H9 (cell line): ENCODE measurements at regions not wholly inside any gene's neighbourhood (a gene's known extent, or its start where the extent isn't known, plus 50 kb on each side); places are given as distances from the start of the nearest gene placed in this dataset.

Experiments
- DNase-seq: peaks from one replicate; pipeline ENCODE4 v3.0.0-alpha.2; 2017
- H2AFZ ChIP-seq: one replicate; pipeline ENCODE4 v1.6.1; 2013; ENCODE audit warnings: mild to moderate bottlenecking, low read length, control low read depth, moderate library complexity
- H2AK5ac ChIP-seq: 2 replicates; pipeline ENCODE4 v1.6.1; 2013; ENCODE audit warnings: low read length, control low read depth, mixed read lengths; ENCODE audit not compliant: insufficient read length
- H2BK120ac ChIP-seq: one replicate; pipeline ENCODE4 v1.6.1; 2013; ENCODE audit warnings: low read depth, mild to moderate bottlenecking, low read length, control low read depth, inconsistent platforms; ENCODE audit not compliant: poor library complexity, severe bottlenecking
- H2BK12ac ChIP-seq: 2 replicates; pipeline ENCODE4 v1.6.1; 2013; ENCODE audit warnings: low read length, control low read depth, mixed read lengths, low read depth; ENCODE audit not compliant: insufficient read length
- H2BK15ac ChIP-seq: 2 replicates; pipeline ENCODE4 v1.6.1; 2013; ENCODE audit warnings: low read depth, low read length, control low read depth
- H2BK20ac ChIP-seq: one replicate; pipeline ENCODE4 v1.6.1; 2013; ENCODE audit warnings: low read depth, mild to moderate bottlenecking, low read length, control low read depth, inconsistent platforms; ENCODE audit not compliant: poor library complexity, severe bottlenecking
- H2BK5ac ChIP-seq: 2 replicates; pipeline ENCODE4 v1.6.1; 2013; ENCODE audit warnings: low read length, control low read depth, mixed read lengths; ENCODE audit not compliant: insufficient read length
- H3K14ac ChIP-seq: 2 replicates; pipeline ENCODE4 v1.6.1; 2013; ENCODE audit warnings: low read length, control low read depth; ENCODE audit not compliant: insufficient read depth
- H3K18ac ChIP-seq: 2 replicates; pipeline ENCODE4 v1.6.1; 2013; ENCODE audit warnings: low read depth, mild to moderate bottlenecking, mixed read lengths, low read length, control low read depth; ENCODE audit not compliant: insufficient read length
- H3K23ac ChIP-seq: 2 replicates; pipeline ENCODE4 v1.6.1; 2013; ENCODE audit warnings: low read length, control low read depth, mixed read lengths, low read depth; ENCODE audit not compliant: insufficient read length
- H3K23me2 ChIP-seq: 2 replicates; pipeline ENCODE4 v1.6.1; 2013; ENCODE audit warnings: low read depth, mild to moderate bottlenecking, mixed read lengths, low read length, control low read depth; ENCODE audit not compliant: insufficient read length, poor library complexity, severe bottlenecking
- H3K27ac ChIP-seq: 2 replicates; pipeline ENCODE4 v1.5.1; 2013; ENCODE audit warnings: low read length, control low read depth, mixed read lengths, low read depth; ENCODE audit not compliant: insufficient read length
- H3K27me3 ChIP-seq: 2 replicates; pipeline ENCODE4 v1.6.1; 2013; ENCODE audit warnings: low read length, control low read depth, inconsistent platforms; ENCODE audit not compliant: insufficient read depth
- H3K4ac ChIP-seq: 2 replicates; pipeline ENCODE4 v1.6.1; 2013; ENCODE audit warnings: low read depth, mild to moderate bottlenecking, control low read depth, inconsistent platforms, low read length, moderate library complexity
- H3K4me1 ChIP-seq: 2 replicates; pipeline ENCODE4 v1.6.1; 2013; ENCODE audit warnings: low read length, control low read depth, inconsistent platforms; ENCODE audit not compliant: insufficient read depth
- H3K4me2 ChIP-seq: 2 replicates; pipeline ENCODE4 v1.6.1; 2013; ENCODE audit warnings: low read length, control low read depth, mixed read lengths; ENCODE audit not compliant: insufficient read length, insufficient read depth
- H3K56ac ChIP-seq: 2 replicates; pipeline ENCODE4 v1.6.1; 2013; ENCODE audit warnings: low read depth, mild to moderate bottlenecking, mixed read lengths, low read length, control low read depth; ENCODE audit not compliant: insufficient read length
- H3K79me1 ChIP-seq: 2 replicates; pipeline ENCODE4 v1.6.1; 2013; ENCODE audit warnings: low read depth, mild to moderate bottlenecking, moderate library complexity, low read length, control low read depth, inconsistent platforms; ENCODE audit not compliant: insufficient read depth, poor library complexity, severe bottlenecking
- H3K79me2 ChIP-seq: 2 replicates; pipeline ENCODE4 v1.6.1; 2013; ENCODE audit warnings: low read length, control low read depth, inconsistent platforms; ENCODE audit not compliant: insufficient read depth
- H3K9ac ChIP-seq: 2 replicates; pipeline ENCODE4 v1.6.1; 2013; ENCODE audit warnings: low read length, control low read depth, mixed read lengths; ENCODE audit not compliant: insufficient read length; ENCODE audit errors: extremely low read depth
- H3K9me3 ChIP-seq: one replicate; pipeline ENCODE4 v1.6.1; 2013; ENCODE audit warnings: low read depth, low read length, inconsistent platforms; ENCODE audit not compliant: control insufficient read depth
- H3T11ph ChIP-seq: one replicate; pipeline ENCODE4 v1.6.1; 2013; ENCODE audit warnings: mild to moderate bottlenecking, low read length, control low read depth, inconsistent platforms
- H4K20me1 ChIP-seq: one replicate; pipeline ENCODE4 v1.6.1; 2013; ENCODE audit not compliant: control insufficient read depth, insufficient read length, insufficient read depth
- H4K5ac ChIP-seq: 2 replicates; pipeline ENCODE4 v1.6.1; 2013; ENCODE audit warnings: low read depth, mild to moderate bottlenecking, mixed read lengths, low read length, control low read depth; ENCODE audit not compliant: insufficient read length
- H4K8ac ChIP-seq: replicated peaks from 2 replicates; pipeline ENCODE4 v1.6.1; 2013; ENCODE audit warnings: low read length, control low read depth, mixed read lengths, low read depth; ENCODE audit not compliant: insufficient read length
- H4K91ac ChIP-seq: 2 replicates; pipeline ENCODE4 v1.6.1; 2013; ENCODE audit warnings: low read depth, mild to moderate bottlenecking, moderate library complexity, mixed read lengths, low read length, control low read depth; ENCODE audit not compliant: insufficient read length
- H3K27ac Mint-ChIP-seq, 3 experiments: 2 replicates in 2 of 3; 3 replicates in 1 of 3; pipeline ENCODE4 v1.8.0; 2020 to 2021; ENCODE audit warnings: mixed read lengths in 3 of 3, mild to moderate bottlenecking in 1 of 3, moderate library complexity in 1 of 3
- H3K27me3 Mint-ChIP-seq: 2 replicates; pipeline ENCODE4 v1.8.0; 2021; ENCODE audit warnings: low read depth, mild to moderate bottlenecking, moderate library complexity, mixed read lengths
- H3K36me3 Mint-ChIP-seq, 3 experiments: 2 replicates in 2 of 3; 3 replicates in 1 of 3; pipeline ENCODE4 v1.8.0; 2020 to 2021; ENCODE audit warnings: low read depth in 3 of 3, mixed read lengths in 3 of 3; ENCODE audit not compliant: insufficient read depth in 1 of 3
- H3K4me1 Mint-ChIP-seq, 2 experiments: 2 replicates each; pipeline ENCODE4 v1.8.0; 2020; ENCODE audit warnings: mixed read lengths in 2 of 2
- H3K4me3 Mint-ChIP-seq, 2 experiments: 2 replicates in 1 of 2; 3 replicates in 1 of 2; pipeline ENCODE4 v1.8.0; 2020 to 2021; ENCODE audit warnings: mild to moderate bottlenecking in 2 of 2, mixed read lengths in 2 of 2, moderate library complexity in 1 of 2
- H3K9me3 Mint-ChIP-seq, 2 experiments: 2 replicates in 1 of 2; 3 replicates in 1 of 2; pipeline ENCODE4 v1.8.0; 2020; ENCODE audit warnings: mild to moderate bottlenecking in 2 of 2, mixed read lengths in 2 of 2, moderate library complexity in 1 of 2
- WGBS: extraction: QIAGEN DNeasy Blood & Tissue Kit; methylation state at CpG from one replicate; pipeline ENCODE4 v1.1.7; 2013; ENCODE audit warnings: missing lambda C conversion rate, low lambda C conversion rate, mixed read lengths; ENCODE audit not compliant: insufficient read length; ENCODE audit errors: extremely low coverage; 5-methylcytosine and 5-hydroxymethylcytosine counted together
- TF ChIP-seq, protein P1 (sequence below): fragments of 200-600 bp; sonication (generic); conservative IDR thresholded peaks from 3 replicates; pipeline ENCODE4 v1.8.0; 2021; ENCODE audit warnings: antibody characterized with exemption, mild to moderate bottlenecking

DNA sequence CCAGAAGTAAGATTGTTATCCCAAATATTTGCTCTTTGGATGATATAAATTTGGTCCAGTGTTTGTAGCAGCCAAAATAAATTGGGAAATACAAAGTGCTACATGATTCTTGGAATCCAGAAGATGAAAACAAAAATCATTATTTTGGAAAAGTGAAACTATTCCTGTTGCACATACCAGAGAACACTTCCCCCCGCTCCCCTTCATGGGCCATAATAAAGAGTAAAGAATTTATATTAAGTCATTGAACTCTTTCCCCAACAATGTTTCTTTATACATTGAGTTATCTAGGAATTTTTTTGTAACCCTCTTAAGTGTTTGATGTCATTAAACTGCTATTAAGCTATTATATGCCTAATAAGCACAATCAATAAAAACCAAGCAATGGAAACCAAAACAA is 490.4 kb upstream of the HS3ST5 start:
- Histone ChIP-seq H2AFZ (no peak overlapping the region), H3K56ac (no peak overlapping the region), H3K9me3 (no peaks in the 10 kb centered on the region), H3K4me2 (no peak overlapping the region), H3K79me1 (no peaks in the 10 kb centered on the region), H2BK15ac (no peak overlapping the region), H4K8ac (no peak overlapping the region), H2BK120ac (no peak overlapping the region), H3K9ac (no peak overlapping the region), H3K4me1 (no peaks in the 10 kb centered on the region), H3K18ac (no peak overlapping the region), H3T11ph (no peak overlapping the region), H3K27me3 (no peaks in the 10 kb centered on the region), H2BK20ac (no peak overlapping the region), H2BK12ac (no peak overlapping the region), H4K91ac (no peak overlapping the region), H3K79me2 (no peaks in the 10 kb centered on the region), H4K5ac (no peak overlapping the region), H2AK5ac (no peak overlapping the region), H3K27ac (no peak overlapping the region), H2BK5ac (no peak overlapping the region), H3K4ac (no peak overlapping the region), H3K23me2 (no peaks in the 10 kb centered on the region), H4K20me1 (no peaks in the 10 kb centered on the region), H3K23ac (no peak overlapping the region), H3K14ac (no peak overlapping the region)
- no CpG with 5 or more reads among the region's 1 CpG for whole genome bisulfite sequencing
- H3K27me3 Mint-ChIP-seq: no peaks in the 10 kb centered on the region
- H3K9me3 Mint-ChIP-seq: no peaks in the 10 kb centered on the region
- no peak for DNase-seq
- no peaks in the 10 kb centered on the region for H3K4me1 Mint-ChIP-seq
- H3K4me3 Mint-ChIP-seq: no peak overlapping the region
- TF ChIP-seq, protein P1, sequence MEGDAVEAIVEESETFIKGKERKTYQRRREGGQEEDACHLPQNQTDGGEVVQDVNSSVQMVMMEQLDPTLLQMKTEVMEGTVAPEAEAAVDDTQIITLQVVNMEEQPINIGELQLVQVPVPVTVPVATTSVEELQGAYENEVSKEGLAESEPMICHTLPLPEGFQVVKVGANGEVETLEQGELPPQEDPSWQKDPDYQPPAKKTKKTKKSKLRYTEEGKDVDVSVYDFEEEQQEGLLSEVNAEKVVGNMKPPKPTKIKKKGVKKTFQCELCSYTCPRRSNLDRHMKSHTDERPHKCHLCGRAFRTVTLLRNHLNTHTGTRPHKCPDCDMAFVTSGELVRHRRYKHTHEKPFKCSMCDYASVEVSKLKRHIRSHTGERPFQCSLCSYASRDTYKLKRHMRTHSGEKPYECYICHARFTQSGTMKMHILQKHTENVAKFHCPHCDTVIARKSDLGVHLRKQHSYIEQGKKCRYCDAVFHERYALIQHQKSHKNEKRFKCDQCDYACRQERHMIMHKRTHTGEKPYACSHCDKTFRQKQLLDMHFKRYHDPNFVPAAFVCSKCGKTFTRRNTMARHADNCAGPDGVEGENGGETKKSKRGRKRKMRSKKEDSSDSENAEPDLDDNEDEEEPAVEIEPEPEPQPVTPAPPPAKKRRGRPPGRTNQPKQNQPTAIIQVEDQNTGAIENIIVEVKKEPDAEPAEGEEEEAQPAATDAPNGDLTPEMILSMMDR: no peak
- no peaks in the 10 kb centered on the region for H3K36me3 Mint-ChIP-seq
- H3K27ac Mint-ChIP-seq: no peak overlapping the region
